GM21723 (cell line): ENCODE measurements at regions not wholly inside any gene's neighbourhood (a gene's known extent, or its start where the extent isn't known, plus 50 kb on each side); places are given as distances from the start of the nearest gene placed in this dataset.

Experiments
- ATAC-seq: cut with Tn5 transposase; IDR thresholded peaks from one replicate; pipeline ENCODE4 v1.9.1; 2021; ENCODE audit warnings: mild to moderate bottlenecking, moderate library complexity; ENCODE audit not compliant: unreplicated experiment

DNA sequence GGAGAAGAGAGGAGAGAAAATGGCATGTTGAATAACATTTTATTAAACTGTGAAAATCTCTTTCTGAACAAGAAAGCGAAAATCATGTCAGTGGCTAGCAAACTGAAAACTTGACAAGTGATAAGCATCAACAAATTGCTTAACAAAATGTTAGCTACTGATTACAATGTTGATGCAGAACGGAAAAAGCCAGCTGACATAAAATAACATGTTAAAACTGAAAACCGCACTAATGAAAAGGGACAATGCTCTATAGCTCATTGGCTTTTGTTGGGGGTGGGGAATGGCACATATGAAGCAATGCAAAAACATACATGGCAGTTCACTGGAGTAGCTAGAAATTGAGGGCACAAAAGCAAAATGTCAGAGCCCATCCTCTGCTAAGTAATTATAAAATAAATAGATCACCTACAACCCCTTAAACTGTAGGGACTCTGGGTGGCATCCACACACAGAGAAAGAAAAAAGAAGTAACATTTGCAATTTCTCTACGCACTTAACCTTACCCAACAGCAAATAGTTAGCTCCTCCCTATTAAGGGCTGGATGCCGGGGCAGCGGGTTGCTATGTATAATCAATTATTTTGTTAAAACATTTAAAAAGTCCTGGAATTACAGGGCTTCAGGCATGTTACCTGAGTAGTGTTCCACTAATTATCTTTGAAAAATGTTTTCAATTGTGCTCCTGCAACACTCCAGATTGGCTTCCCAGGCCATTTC, 129.2 kb upstream of the USP15 start:
- no peak for ATAC-seq

DNA sequence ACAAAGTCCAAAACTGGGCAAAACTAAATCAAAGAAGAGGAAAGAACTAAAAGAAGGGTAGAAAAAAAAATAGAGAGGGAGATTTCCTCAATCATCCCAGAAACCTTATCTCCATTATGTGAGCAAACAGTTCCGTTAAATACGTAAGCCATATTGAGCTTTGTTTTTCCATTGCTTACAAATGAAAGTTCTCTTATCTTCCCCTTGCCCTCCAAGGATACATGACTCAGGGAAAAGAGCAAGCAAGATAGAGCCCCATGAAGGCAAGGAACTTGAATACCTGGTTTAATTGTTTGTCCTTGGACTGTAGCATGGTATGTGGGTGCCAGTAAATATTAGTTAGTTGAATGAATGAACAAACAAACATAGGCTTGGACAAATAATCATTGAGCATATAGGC, 126.8 kb upstream of the USP15 start:
- ATAC-seq, result no peak

DNA sequence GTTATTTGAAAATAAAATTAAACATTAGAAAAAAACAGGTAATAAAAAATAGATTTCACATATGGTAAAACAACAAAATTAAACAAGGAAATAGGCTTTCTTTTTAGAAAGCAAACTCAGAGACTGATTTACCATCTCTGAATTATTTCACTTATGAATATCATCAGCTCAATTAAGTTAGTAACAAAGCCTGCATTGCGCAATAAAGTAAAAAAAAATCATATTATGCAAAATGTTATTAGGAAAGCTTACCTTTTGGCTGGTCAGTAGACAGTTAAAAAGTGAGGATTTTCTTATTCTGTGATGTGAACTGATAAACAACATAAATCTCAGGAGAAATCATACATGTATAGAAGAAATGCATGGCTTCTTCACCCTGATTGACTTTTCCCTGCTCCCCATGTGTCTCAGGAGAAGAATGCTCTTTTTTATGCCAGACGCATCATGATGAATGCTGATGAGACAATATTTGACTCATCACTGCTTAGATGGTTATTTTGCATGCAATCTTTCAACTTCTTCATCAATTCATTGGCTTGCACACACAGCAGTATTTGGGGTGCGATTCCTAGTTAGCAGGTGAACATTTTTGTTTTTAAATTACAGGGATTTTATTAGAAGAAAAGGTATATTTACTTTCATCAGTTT, 124.5 kb upstream of the USP15 start:
- no peak for ATAC-seq

DNA sequence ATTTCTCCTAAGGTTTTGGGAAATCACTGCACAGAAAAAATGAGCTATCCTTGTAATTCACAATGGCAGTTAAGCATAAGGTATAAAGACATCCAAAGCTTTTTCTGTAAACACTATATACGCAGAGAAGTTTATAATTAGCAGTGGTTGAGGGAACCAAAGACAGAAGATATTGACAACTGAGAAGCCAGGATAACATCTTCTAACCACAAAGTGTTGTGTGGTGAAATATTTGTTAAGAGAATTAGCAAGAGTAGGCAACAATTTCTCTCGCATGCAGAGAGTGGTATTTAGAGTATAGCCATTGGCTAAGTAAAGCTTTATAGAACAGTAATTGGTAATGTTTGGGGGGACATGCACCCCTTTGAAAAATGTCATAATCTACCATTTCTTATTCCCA, 123.7 kb upstream of the USP15 start:
- ATAC-seq, result no peak

DNA sequence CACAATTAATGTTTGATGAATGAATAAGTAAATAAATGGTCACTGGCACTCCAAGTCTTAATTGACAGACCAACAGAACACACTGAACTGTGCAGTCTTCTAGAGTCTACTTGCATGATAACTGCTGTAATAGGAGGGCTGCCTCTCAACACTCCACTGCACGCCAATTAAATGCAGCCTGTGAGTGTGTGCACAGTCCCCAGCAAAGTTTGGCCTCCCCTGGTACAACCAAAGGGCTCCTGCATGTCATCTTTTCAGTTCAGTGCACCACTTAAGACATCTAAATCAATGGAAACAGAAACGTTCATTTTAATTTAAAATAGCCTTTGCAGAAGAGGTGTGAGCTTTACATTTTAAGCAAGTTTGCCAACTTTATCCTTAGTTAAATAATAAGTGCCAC, 121.7 kb upstream of the USP15 start:
- ATAC-seq, result no peak

DNA sequence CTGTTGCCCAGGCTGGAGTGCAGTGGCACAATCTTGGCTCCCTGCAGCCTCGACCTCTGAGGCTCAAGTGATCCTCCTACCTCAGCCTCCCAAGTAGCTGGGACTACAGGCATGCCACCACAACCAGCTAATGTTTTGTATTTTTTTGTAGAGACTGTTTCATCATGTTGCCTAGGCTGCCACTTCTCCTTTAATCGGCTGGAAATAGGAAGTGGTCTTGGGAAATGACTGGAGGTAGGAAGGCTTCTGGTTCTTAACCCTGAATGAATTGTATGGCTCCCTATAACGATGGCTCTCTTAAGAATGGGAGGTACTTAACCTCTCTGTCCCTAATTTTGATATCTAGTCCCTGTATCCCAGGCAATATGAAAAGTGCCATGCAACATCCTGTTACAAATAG, 113.9 kb upstream of the USP15 start:
- no peak for ATAC-seq

DNA sequence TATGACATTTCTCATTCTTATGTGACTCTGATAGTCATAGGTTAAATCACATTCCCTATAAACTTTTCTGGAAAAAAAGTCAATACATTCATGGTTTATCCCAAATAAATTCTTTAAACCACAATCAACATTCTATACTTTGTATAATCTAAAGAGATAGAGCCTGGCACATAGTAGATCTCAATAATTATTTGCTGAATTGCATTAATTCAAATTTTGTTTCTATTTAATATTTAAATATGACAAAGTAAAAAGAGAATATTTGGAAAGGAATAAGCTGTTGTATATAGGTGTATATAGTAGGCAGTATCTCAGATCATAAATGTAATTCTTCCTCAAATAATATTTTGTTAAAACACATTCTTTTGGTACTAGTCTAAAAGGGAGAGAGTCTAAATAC, 102.2 kb upstream of the USP15 start:
- no peak for ATAC-seq

DNA sequence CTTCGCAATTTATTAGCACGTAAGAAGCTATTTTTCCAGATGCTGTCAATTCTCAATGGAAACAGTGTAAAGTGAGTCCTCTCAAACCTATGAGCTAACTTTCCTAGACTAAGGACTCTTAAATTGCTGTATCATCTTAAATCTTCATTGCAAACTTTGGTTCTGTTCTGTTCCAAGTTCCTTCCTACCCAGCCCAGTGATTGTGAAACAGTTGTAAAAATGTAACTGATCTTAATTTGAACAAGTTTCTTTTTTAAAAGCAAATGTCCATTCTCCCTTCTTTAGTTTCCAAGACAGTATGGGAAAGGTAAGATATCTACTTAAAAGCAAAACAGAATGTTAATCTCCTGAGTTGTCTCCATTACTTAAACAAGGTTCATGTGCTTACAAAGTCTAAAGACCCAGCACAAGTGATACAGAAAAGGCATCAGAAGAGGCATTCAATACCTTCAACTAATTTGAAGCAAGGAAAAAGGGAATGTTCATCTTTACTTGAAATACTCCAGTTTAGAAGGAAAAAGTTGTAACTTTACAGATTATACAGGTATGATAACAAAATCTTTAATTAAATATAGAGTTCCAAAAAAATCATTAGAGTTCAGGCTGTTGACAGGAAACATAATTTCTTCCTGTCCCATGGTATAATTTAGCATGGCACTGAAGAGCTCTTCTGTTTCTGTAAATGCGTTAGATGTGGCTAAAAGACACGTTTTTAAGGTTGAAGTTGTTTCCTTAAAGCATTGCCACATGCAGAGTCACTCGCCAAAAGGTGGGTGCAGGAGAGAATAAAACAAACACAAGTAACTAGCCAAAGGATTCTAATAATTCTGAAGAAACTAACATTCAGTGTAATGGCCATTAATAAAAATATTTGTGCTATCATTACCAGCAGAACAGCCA, 101.5 kb upstream of the USP15 start:
- ATAC-seq, result no peak

DNA sequence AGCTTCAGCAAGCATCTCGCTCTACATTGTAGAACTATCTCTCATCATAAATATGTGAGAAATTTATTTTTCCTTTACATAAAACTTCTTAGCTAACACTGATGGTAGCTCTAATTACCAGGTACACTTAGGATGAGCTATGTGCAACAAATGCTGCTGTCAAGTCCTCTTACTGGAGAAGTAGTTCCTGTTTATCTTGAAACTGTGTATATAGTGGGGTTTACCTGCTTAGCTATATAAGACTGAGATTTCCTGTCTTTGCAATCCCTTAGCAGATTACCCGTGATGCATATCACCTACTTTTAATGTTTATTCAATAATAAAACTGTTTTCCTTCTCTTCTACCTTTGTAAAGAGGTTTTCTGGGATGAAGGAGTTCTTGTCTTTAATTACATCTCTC, 98.0 kb upstream of the USP15 start:
- ATAC-seq, result no peak

DNA sequence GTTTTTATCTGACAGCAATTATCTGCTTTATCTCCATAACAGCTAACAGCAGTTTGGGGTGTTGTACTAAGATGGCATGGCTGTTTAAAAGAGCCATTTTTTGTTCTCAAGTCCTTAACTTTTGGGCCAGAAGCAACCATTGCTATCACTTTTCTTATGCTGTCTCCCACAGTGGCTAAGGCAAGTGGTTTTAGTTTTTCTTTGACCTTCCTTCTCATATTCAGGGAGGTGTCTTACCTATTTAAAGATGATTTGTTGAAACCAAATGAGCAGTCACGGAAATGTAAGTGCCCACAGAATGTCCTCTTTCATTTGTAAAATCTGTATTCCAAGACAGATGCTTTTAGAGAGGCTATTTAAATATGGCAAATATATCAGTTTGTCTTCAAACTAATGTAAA, 96.8 kb upstream of the USP15 start:
- no peak for ATAC-seq

DNA sequence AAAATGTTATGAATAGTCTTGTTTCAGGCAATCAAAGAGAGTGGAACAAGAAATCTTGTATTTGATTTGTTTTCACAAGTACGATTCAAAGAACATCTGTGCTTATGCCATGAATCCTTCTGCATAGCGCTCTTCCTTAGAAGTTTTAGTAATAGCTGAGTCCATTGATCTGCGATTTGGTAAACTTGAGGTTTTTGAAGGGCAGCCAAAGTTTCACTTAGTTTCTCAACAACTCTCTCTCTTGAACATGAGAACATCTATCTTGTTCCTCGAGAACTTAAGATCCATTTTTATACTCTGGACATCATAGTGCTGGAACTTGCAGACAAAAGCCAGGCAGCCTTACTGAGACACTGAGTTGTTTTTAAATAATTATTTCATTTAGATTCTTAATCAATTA, 96.2 kb upstream of the USP15 start:
- ATAC-seq, result no peak

DNA sequence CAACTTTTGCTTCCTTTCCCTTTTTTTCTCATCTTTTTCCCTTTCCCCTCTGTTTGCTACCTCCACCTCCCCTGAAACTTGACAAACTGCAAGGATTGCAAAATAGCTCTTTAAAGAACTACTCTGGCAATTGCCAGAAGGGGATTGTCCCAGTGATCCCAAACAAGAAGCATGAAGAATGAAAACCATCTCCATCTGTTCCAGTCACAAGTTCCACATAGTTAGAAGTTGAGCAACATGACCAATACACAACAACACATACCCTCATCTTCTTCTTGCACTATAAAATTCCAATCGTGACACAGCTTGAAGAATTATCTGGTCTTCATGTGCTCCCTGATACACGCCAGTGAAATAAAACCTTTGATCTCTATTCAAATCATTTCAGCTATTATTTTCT, 93.7 kb upstream of the USP15 start:
- no peak for ATAC-seq

DNA sequence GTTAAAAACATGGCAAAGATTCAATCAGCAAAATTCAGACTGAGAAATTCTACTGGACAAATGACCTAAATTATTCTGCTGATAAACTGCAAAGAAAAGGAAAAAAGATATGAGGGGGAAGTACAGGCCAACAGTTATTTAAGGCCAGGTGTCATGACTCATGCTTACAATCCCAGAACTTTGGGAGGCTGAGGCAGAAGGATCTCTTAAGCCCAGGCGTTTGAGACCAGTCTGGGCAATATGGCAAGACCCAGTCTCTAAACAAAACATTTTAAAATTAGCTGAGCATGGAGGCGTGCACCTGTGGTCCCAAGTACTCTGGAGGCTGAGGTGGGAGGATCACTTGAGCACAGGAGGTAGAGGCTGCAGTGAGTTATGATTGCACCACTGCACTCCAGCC, 91.8 kb upstream of the USP15 start:
- no peak for ATAC-seq

DNA sequence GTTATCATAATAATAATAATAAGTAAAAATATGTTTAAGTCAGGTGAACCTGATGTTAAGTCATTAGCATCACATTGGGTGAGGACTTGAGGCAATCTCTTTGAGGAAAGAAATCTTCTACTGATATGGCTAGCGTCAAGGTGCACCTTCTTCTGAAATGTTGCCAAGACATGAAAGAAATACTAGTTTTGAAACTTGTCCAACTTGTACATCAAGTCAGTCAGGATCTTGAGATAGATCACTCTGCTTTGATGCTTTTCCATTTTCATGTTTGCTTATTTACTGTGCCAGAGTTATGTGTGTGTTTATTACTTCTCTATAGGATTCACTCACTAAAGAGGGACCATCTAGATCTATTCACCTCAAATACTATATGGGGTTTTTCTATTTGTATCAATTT, 90.0 kb upstream of the USP15 start:
- no peak for ATAC-seq

DNA sequence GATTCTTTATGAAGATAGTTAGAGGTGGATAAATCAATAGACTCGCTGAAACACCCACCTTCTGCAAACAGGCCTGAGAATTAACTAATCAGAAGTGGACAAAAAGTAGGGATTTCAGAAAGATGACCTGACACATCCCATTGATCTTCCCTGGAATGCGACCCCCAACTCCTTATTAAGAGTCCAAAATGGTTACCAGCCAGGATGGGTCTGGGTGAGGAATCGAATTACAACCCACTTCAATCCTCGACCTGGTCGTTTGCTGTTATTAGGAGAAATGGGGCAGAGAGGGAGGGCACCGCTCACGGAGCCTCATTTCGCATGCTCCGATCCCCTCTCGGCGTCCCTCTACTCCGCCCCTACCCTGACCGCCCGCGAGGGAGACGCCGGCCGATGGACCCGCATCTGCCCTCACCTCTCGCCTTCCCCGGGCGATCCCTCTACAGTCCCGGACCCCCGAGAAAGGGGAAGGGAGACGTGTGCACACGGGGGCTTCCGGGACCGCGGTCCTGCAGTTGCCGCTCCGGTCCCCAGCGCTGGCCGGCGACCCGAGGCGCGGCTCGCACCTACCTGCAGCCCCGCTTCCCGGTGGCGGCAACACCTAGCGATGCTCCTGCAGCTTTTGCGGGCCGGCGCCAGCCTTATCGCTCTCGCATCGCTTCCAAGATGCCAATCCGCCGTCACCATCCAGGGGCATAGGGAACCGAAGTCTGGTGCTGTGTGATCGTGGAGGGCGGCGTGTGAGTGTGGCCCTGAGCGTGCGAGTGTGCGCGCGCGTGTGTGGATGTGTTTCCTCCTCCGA, 69.3 kb upstream of the USP15 start:
- no peak for ATAC-seq

DNA sequence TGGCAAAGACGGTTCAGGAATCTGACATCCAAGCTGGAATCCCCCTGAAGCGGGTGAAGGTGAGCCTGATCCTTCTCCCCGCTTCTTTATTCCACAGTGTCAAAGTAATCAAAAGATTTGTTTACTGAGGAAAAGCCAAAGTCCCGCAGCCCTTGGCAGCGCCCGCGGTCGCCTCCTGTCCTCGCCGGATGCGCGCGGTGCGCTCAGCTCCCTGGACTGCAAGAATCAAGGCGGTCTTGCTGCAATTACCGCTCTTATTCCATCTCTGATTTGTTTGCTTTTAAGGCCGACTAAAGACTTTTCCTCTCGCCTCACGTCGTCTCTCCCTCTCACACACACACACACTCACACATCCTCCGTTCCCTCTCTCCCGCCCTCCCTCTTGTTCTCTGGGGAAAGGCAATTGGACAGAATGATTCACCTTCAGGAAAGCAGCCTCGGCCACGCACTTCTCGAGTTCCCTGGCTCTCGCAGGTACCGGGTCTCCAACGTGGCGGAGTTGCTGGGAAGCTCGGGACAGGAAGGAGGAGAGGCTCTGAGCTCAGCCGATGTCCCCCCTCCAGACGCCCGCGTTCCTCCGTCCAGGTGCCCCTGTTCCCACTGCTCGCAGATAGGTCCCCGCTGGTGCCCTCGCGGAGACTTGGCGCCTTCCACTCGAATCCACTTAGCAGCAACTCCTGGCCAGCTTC, 68.6 kb upstream of the USP15 start:
- no peak for ATAC-seq

DNA sequence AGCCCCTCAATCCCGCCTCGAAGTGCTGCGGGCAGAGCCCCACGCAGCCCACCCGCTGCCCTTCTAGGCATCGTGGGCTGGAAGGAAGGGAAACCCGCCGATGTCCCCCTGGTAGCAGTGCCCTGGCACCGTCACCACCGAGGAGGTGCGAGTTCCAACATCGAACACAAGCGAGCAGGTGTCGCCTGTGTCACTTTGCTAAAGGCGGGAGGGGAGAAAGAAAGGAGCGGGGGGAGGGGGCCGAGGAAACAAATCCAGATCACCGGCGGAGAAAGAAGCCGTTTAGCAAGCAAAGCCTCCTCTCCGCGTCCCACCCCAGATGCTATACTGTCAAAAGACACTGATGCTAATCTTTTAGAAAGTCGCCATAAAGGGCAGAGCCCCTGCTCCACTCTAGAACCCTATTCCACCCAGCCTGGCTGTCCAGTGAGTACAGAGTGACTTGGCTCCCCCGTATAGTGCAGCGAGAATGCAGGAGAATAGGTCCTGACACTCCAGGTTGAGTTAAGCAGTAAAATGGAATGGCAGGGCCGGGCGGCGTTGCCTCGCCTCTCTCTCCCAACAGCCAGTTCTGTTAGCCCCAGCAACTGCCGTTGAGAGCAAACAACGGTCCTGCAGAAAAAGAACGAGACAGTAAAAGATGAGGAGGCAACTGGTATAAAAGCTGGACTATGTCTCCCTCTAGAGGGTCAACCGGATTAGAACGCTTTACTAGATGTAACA, 67.9 kb upstream of the USP15 start:
- peak; percentile 96 for ATAC-seq

DNA sequence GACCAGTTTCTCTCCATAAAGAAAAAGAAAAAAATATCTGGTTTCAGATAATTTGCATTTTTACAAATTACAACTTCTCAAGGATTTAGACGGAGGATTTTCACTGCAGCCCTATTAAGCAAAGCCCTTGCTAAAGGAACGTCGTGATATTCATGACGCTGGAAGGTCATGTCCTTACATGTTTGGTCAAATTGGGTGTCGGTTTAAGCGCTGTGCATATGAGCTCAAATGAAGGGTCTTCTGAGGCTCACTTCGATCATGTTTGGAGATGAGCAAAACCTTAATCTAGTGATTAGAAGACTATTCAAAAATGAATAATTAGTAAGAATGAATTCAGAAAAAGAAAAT, 67.3 kb upstream of the USP15 start:
- peak; percentile 18 for ATAC-seq

DNA sequence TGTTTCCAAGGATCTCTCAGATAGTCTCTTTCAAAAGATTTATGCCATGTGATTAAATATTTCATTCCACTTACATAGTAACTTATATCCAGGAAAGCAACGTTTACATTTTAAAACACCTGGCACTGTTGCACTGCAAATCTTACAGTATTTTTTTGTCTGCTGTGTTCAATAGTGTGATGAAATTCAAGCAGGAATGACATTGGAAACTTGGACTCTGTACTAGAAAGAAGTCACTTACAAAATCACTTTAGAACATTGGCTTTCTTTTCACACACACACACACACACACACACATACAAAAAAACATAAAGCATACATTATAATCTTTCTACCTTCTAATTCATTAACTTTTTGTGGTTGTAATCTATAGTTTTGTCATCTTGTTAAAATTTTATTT, 66.2 kb upstream of the USP15 start:
- ATAC-seq, result no peak

DNA sequence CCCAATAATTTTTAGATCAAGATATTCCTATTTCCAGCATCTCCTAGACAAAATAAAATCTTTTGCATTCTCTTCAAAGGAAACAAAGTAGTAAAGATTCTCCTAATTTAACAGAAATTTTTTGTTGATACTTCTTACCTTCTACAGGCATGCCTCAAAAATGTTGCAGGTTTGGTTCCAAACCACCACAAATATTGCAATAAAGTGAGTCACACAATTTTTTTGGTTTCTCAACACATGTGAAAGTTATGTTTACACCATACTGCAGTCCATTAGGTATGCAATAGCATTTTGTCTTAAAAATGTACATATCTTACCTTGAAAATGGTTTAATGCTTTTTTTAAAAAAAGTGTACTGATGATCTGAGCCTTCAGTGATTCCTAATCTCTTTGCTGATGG, 65.6 kb upstream of the USP15 start:
- ATAC-seq, result no peak
